H1 (cell line): ENCODE measurements at regions not wholly inside any gene's neighbourhood (a gene's known extent, or its start where the extent isn't known, plus 50 kb on each side); places are given as distances from the start of the nearest gene placed in this dataset.

ENCODE experiments used
- CTCF ChIA-PET: fragments of 300-600 bp; sonication (Branson Sonifier 250); formaldehyde crosslinking; loops from one replicate; lab custom pipeline; 2021; ENCODE audit not compliant: partially characterized antibody; lab: Charles Lee
- POLR2A ChIA-PET: fragments of 300-600 bp; sonication (Branson Sonifier 250); formaldehyde crosslinking; loops from one replicate; lab custom pipeline; 2021; ENCODE audit warnings: inconsistent platforms; ENCODE audit not compliant: partially characterized antibody; lab: Charles Lee
- DNase-seq, 2 experiments: peaks; one replicate each; pipeline versions ENCODE4 v3.0.0 to v3.0.0-alpha.2; 2010 to 2022; ENCODE audit warnings: low spot score in 2 of 2, low read depth in 1 of 2, mixed read lengths in 1 of 2
- FAIRE-seq: peaks from 2 replicates; lab custom pipeline; 2011; peaks lifted over from hg19 to GRCh38; lab: Jason Lieb, UNC
- H2AFZ ChIP-seq: 2 replicates; pipeline ENCODE4 v1.8.1; 2012; ENCODE audit warnings: low read length, inconsistent platforms
- H2AK5ac ChIP-seq: 2 replicates; pipeline ENCODE4 v1.6.1; 2013; ENCODE audit warnings: low read depth, low read length
- H2BK120ac ChIP-seq: replicated peaks from 2 replicates; pipeline ENCODE3; 2013; ENCODE audit warnings: low read depth, low read length, inconsistent platforms
- H2BK12ac ChIP-seq: 2 replicates; pipeline ENCODE4 v1.6.1; 2013; ENCODE audit warnings: low read depth, low read length
- H2BK15ac ChIP-seq: 2 replicates; pipeline ENCODE4 v1.6.1; 2013; ENCODE audit warnings: low read length
- H2BK20ac ChIP-seq: 2 replicates; pipeline ENCODE4 v1.6.1; 2013; ENCODE audit warnings: low read length
- H2BK5ac ChIP-seq: 2 replicates; pipeline ENCODE4 v1.6.1; 2013; ENCODE audit warnings: low read depth, low read length
- H3K14ac ChIP-seq: 2 replicates; pipeline ENCODE4 v1.6.1; 2013; ENCODE audit warnings: inconsistent platforms; ENCODE audit not compliant: insufficient read length
- H3K18ac ChIP-seq: 2 replicates; pipeline ENCODE4 v1.6.1; 2013; ENCODE audit warnings: low read length; ENCODE audit errors: extremely low read depth
- H3K23ac ChIP-seq: 2 replicates; pipeline ENCODE4 v1.6.1; 2013; ENCODE audit warnings: inconsistent platforms; ENCODE audit not compliant: insufficient read length
- H3K23me2 ChIP-seq: 2 replicates; pipeline ENCODE4 v1.6.1; 2013; ENCODE audit warnings: low read depth, low read length
- H3K27ac ChIP-seq: 2 replicates; pipeline ENCODE4 v1.6.1; 2011; ENCODE audit warnings: low read depth, low read length, inconsistent platforms
- H3K27me3 ChIP-seq, 4 experiments: replicated peaks in 1 of 4; 1 replicate in 1 of 4; 2 replicates in 3 of 4; pipeline versions ENCODE4 v1.6.1 to v1.8.1; 2011 to 2013; ENCODE audit warnings: low read length in 3 of 4, mild to moderate bottlenecking in 3 of 4, inconsistent platforms in 2 of 4, mixed read lengths in 2 of 4, moderate library complexity in 1 of 4; ENCODE audit not compliant: control insufficient read depth in 3 of 4, insufficient read depth in 3 of 4; ENCODE audit errors: extremely low read depth in 1 of 4
- H3K36me3 ChIP-seq, 4 experiments: 2 replicates each; pipeline versions ENCODE4 v1.6.1 to v1.8.1; 2011 to 2013; ENCODE audit warnings: mild to moderate bottlenecking in 4 of 4, low read length in 3 of 4, moderate library complexity in 2 of 4, control low read depth in 1 of 4, inconsistent platforms in 1 of 4; ENCODE audit not compliant: insufficient read depth in 4 of 4, control insufficient read depth in 2 of 4
- H3K4ac ChIP-seq: replicated peaks from 2 replicates; pipeline ENCODE3; 2013; ENCODE audit warnings: low read length, low read depth, mixed read lengths, inconsistent platforms; ENCODE audit not compliant: insufficient read length
- H3K4me1 ChIP-seq, 4 experiments: replicated peaks in 1 of 4; 1 replicate in 1 of 4; 2 replicates in 3 of 4; pipeline versions ENCODE4 v1.6.1 to v1.8.1; 2011 to 2013; ENCODE audit warnings: low read length in 3 of 4, inconsistent platforms in 2 of 4, mixed read lengths in 1 of 4; ENCODE audit not compliant: insufficient read depth in 4 of 4, control insufficient read depth in 3 of 4
- H3K4me2 ChIP-seq, 2 experiments: 2 replicates each; pipeline versions ENCODE4 v1.6.1 to v1.8.1; 2011 to 2013; ENCODE audit warnings: low read depth in 2 of 2, low read length in 2 of 2, control low read depth in 1 of 2, inconsistent platforms in 1 of 2, mild to moderate bottlenecking in 1 of 2; ENCODE audit not compliant: insufficient read depth in 1 of 2
- H3K4me3 ChIP-seq, 4 experiments: fragments of 200-600, 300-600 bp in 1 of 4; sonication (generic), shearing (Covaris generic), sonication (Bioruptor Twin) in 1 of 4; 2 replicates each; pipeline versions ENCODE4 v1.5.1 to v1.8.1; 2011 to 2016; ENCODE audit warnings: low read length in 4 of 4, low read depth in 3 of 4, control low read depth in 2 of 4, inconsistent platforms in 2 of 4, mild to moderate bottlenecking in 2 of 4, mixed read lengths in 1 of 4, moderate library complexity in 1 of 4; ENCODE audit not compliant: insufficient read depth in 2 of 4; ENCODE audit errors: extremely low read depth in 1 of 4
- H3K56ac ChIP-seq: replicated peaks from 2 replicates; pipeline ENCODE3; 2013; ENCODE audit warnings: low read depth, mild to moderate bottlenecking, mixed read lengths, low read length, inconsistent platforms; ENCODE audit not compliant: insufficient read length
- H3K79me1 ChIP-seq: 2 replicates; pipeline ENCODE4 v1.6.1; 2013; ENCODE audit warnings: low read depth, low read length, control low read depth
- H3K79me2 ChIP-seq, 2 experiments: 2 replicates each; pipeline versions ENCODE4 v1.6.1 to v1.8.1; 2012 to 2013; ENCODE audit warnings: low read length in 2 of 2, mild to moderate bottlenecking in 2 of 2, inconsistent platforms in 1 of 2; ENCODE audit not compliant: insufficient read depth in 2 of 2, control insufficient read depth in 1 of 2
- H3K9ac ChIP-seq, 4 experiments: replicated peaks in 1 of 4; 1 replicate in 1 of 4; 2 replicates in 3 of 4; pipeline versions ENCODE4 v1.6.1 to v1.8.1; 2011 to 2013; ENCODE audit warnings: low read depth in 3 of 4, low read length in 3 of 4, control low read depth in 2 of 4, mild to moderate bottlenecking in 2 of 4, moderate library complexity in 2 of 4, inconsistent platforms in 1 of 4; ENCODE audit errors: extremely low read depth in 1 of 4
- H3K9me3 ChIP-seq, 2 experiments: 2 replicates each; pipeline versions ENCODE4 v1.6.1 to v1.8.1; 2012 to 2013; ENCODE audit warnings: mild to moderate bottlenecking in 2 of 2, moderate library complexity in 2 of 2, control low read depth in 1 of 2, inconsistent platforms in 1 of 2, low read depth in 1 of 2, low read length in 1 of 2, mixed read lengths in 1 of 2; ENCODE audit not compliant: insufficient read depth in 2 of 2
- H4K20me1 ChIP-seq, 2 experiments: replicated peaks in 1 of 2; 2 replicates each; pipeline versions ENCODE3 to v1.8.1; 2011 to 2013; ENCODE audit warnings: inconsistent platforms in 2 of 2, low read length in 2 of 2, mild to moderate bottlenecking in 1 of 2; ENCODE audit not compliant: insufficient read depth in 2 of 2, control insufficient read depth in 1 of 2
- H4K5ac ChIP-seq: 2 replicates; pipeline ENCODE4 v1.6.1; 2013; ENCODE audit warnings: low read length, low read depth, mixed read lengths, inconsistent platforms; ENCODE audit not compliant: insufficient read length
- H4K8ac ChIP-seq: 2 replicates; pipeline ENCODE4 v1.8.0; 2013; ENCODE audit warnings: mild to moderate bottlenecking, moderate library complexity, low read length, inconsistent platforms; ENCODE audit not compliant: insufficient read depth; ENCODE audit errors: extremely low read depth
- H4K91ac ChIP-seq: replicated peaks from 2 replicates; pipeline ENCODE3; 2013; ENCODE audit warnings: low read length, mixed read lengths, inconsistent platforms; ENCODE audit not compliant: insufficient read length
- RNF2 ChIP-seq: fragments of 200-900, 300-1000 bp; sonication (generic); IDR thresholded peaks from 2 replicates; pipeline ENCODE4 v1.7.1; 2016; ENCODE audit warnings: borderline replicate concordance, low read depth, mild to moderate bottlenecking, antibody characterized with exemption, low read length; ENCODE audit not compliant: poor library complexity, severe bottlenecking; ENCODE audit errors: missing control alignments
- TBP ChIP-seq: IDR thresholded peaks from 2 replicates; pipeline ENCODE4 v1.6.1; 2011; ENCODE audit warnings: low read depth, low read length, improper control_type of control experiment
- WGBS, 2 experiments: shearing (Covaris generic) in 1 of 2; methylation state at CpG; one replicate each; pipeline versions ENCODE4 v1.1.6 to v1.1.7; 2013 to 2015; ENCODE audit warnings: low lambda C conversion rate in 2 of 2, mixed read lengths in 2 of 2, inconsistent platforms in 1 of 2, low coverage in 1 of 2, missing lambda C conversion rate in 1 of 2; ENCODE audit not compliant: insufficient replicate concordance in 2 of 2, insufficient coverage in 1 of 2, insufficient read length in 1 of 2; ENCODE audit errors: extremely low coverage in 1 of 2, missing lambda C conversion rate in 1 of 2; 5-methylcytosine and 5-hydroxymethylcytosine counted together

DNA sequence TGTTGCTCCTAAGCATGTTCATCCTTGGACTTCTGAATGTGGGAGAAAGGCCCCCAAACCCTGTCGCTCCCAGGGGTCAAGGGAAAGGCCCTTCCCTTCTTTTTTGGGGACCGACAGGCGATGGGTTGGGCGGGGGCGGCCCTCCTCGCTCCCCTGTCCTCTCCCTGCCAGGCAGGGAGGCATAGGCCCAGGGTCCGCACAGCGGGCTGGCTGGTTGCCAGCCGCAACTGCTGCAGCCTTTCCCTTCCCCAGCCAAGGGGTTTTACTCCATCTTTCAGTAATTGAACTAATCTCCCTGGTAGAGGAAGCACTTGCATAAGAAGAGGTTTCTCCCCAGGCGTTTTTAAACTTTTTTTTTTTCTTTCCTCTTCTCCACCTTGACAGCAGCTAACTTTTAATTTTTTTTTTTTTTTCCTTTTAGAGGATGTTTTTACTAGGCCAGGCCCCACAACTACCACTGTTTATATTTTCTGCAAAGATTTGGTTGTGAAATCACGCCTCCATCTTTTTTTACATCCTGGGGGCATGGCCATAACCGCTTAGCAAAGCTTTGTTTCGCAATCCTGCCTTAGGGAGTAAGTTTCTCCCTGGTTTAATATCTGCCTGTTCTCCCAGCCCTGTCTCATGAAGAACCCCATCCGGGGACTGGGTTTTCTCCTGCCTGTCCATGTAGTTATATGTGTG, 216.9 kb upstream of the ZNF608 start:
- peak in 1 of 2 experiments; percentile 59 for DNase-seq
- Histone ChIP-seq H3K56ac (no peak overlapping the region), H3K79me2 (no peaks in the 10 kb centered on the region)
- TF ChIP-seq TBP (peak; percentile 52; the same call in 1 of the 2 replicates), RNF2 (no peak)

More for the DNA sequence above, 216.9 kb upstream of the ZNF608 start:
- Histone ChIP-seq H3K23ac (no peak overlapping the region), H3K4me2 (peak overlapping the region in 1 of 2 experiments; percentile 49; a peak in 2 of 4 replicates), H3K23me2 (no peaks in the 10 kb centered on the region), H2BK15ac (peak overlapping the region; percentile 61; the same call in 1 of the 2 replicates), H3K4me1 (peaks cover 2 to 11% (median 7%) of the 10 kb centered on the region in 4 experiments), H2BK120ac (peak overlapping the region; percentile 86), H2AK5ac (no peak overlapping the region), H2BK12ac (peak overlapping the region; percentile 68; the same call in 1 of the 2 replicates), H2BK20ac (peak overlapping the region; percentile 61; the same call in 1 of the 2 replicates), H3K9me3 (no peaks in the 10 kb centered on the region), H3K27ac (no peak overlapping the region), H4K5ac (peak overlapping the region; percentile 37), H2AFZ (no peak overlapping the region), H4K91ac (peak overlapping the region; percentile 71), H3K14ac (no peak overlapping the region), H3K18ac (no peak overlapping the region; the same call in none of the 2 replicates), H3K27me3 (no peaks in the 10 kb centered on the region), H3K4ac (no peak overlapping the region), H2BK5ac (peak overlapping the region; percentile 90; the same call in 1 of the 2 replicates), H3K4me3 (peak overlapping the region in 1 of 4 experiments; percentile 13; a peak in 1 of 8 replicates), H4K20me1 (no peaks in the 10 kb centered on the region), H3K36me3 (no peaks in the 10 kb centered on the region), H3K79me1 (peaks cover 2% of the 10 kb centered on the region; the same call in 1 of the 2 replicates), H4K8ac (no peak overlapping the region), H3K9ac (no peak overlapping the region)
- FAIRE-seq: peak; percentile 52
- POLR2A ChIA-PET: interaction anchor here (0.7 to 1.1 kb wide), 2 partner anchors 126 to 228 kb away, joined by 3 to 4 read pairs; no protein-coding TSS in a partner anchor
- WGBS, 2 experiments: 22% methylated on average over 14 of the region's 14 CpGs; no CpG with 5 or more reads in 1 of the 2 experiments
- CTCF ChIA-PET: no interaction called here
